Gastroesophageal sphincter (tissue), 3 donors: ENCODE measurements at regions not wholly inside any gene's neighbourhood (a gene's known extent, or its start where the extent isn't known, plus 50 kb on each side); places are given as distances from the start of the nearest gene placed in this dataset.

Experiments
- CTCF ChIP-seq, 4 experiments: fragments of 200-600 bp in 2 of 4; fragments of 450-650 bp in 2 of 4; sonication (generic) in 1 of 4; IDR thresholded peaks; one replicate each; pipeline ENCODE4 v1.5.1; 2017 to 2019; ENCODE audit warnings: antibody characterized with exemption in 4 of 4, mild to moderate bottlenecking in 2 of 4, moderate library complexity in 2 of 4
- POLR2AphosphoS5 ChIP-seq: sonication (generic); formaldehyde crosslinking; IDR thresholded peaks from one replicate; pipeline ENCODE4 v1.6.1; 2017; ENCODE audit warnings: antibody characterized with exemption

- TF ChIP-seq CTCF (IDR thresholded peaks at IDR 0.05) (no peak), POLR2AphosphoS5 (no peak)
These were observed 595.8 kb downstream of the PSAT1 start for GRCh38 chr9:78892769-78893168.
